Stromal cell of bone marrow (primary cell): ENCODE measurements at regions not wholly inside any gene's neighbourhood (a gene's known extent, or its start where the extent isn't known, plus 50 kb on each side); places are given as distances from the start of the nearest gene placed in this dataset.

Experiments
- DNase-seq: peaks from one replicate; pipeline ENCODE4 v3.0.0-alpha.2; 2012; ENCODE audit warnings: low read depth

- no peak for DNase-seq
Measured at GRCh38 chr12:65598688-65599087, 225.6 kb upstream of the HMGA2 start.

- DNase-seq, result no peak
Measured at GRCh38 chr12:65602253-65602609, 222.1 kb upstream of the HMGA2 start.

GRCh38 chr12:65602610-65603295, 221.5 kb upstream of the HMGA2 start:
- peak; percentile 97 for DNase-seq

GRCh38 chr12:65603438-65604351, 220.6 kb upstream of the HMGA2 start:
- DNase-seq, result peak; percentile 87

- DNase-seq, result no peak
Measured at GRCh38 chr12:65605019-65605418, 219.3 kb upstream of the HMGA2 start.

DNA sequence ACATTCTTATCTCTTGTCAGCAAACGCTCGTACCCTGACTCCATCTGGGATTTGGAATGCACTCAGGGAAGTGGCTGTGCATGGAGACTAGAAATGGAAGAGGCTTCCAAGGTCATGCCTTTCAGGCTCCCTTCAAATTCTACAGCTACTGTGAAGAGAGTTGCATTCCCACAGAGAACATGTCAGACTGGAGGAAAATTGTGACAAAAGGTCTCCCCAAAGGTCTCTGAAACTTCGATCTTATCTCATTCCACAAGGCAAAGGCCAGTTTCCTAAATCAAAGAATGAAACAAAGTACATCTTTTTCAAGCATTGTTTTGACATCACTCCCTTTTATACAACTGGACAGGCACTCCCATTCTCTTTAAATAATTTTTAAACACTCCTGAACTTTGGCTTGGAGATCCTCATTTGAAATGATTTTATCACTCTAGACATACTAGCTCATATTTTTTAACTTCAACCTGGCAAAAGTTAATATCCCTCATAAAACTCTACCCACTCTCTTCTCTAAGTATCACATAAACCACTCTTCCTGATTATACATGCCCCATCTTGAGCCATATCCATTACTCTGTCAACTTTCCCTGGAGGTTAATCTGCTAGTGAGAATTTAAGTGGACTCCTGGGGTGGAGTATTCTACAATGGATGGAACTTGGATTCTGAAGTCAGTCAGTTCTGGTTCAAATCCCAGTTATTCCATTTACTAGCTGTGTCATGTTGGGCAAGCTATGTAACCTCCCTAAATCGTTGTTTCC, 218.1 kb upstream of the HMGA2 start:
- no peak for DNase-seq

GRCh38 chr12:65607401-65607841, 216.9 kb upstream of the HMGA2 start:
- no peak for DNase-seq

GRCh38 chr12:65608319-65608916, 215.9 kb upstream of the HMGA2 start:
- DNase-seq, result no peak

GRCh38 chr12:65609359-65609771, 214.9 kb upstream of the HMGA2 start:
- DNase-seq, result peak; percentile 91

GRCh38 chr12:65611396-65611795, 212.9 kb upstream of the HMGA2 start:
- no peak for DNase-seq

- peak; percentile 40 for DNase-seq
Measured at GRCh38 chr12:65612440-65612839, 211.8 kb upstream of the HMGA2 start.

GRCh38 chr12:65613692-65614091, 210.6 kb upstream of the HMGA2 start:
- DNase-seq, result no peak

- no peak for DNase-seq
Measured at GRCh38 chr12:65614259-65614889, 209.9 kb upstream of the HMGA2 start.

GRCh38 chr12:65615118-65615517, 209.2 kb upstream of the HMGA2 start:
- DNase-seq, result peak; percentile 99

GRCh38 chr12:65616022-65616421, 208.3 kb upstream of the HMGA2 start:
- DNase-seq, result no peak

DNA sequence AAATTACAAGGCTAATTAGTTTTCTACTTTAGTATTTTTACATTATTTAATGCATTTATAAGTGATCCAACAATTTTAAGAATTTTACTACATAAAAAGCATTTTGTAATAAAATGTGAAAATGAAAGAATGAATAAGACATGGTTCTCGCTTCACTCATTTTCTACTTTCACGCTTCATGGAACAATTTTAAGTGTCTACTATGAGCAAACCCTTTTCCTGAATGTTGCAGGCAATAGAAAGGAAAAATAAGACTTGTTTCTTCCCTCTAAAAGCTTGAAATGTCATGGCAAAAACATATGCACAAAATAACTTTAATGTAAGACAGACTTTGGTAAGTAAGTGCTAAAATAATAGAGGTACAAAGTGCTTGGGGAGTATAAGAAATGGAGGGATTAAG, 205.7 kb upstream of the HMGA2 start:
- DNase-seq, result no peak

DNA sequence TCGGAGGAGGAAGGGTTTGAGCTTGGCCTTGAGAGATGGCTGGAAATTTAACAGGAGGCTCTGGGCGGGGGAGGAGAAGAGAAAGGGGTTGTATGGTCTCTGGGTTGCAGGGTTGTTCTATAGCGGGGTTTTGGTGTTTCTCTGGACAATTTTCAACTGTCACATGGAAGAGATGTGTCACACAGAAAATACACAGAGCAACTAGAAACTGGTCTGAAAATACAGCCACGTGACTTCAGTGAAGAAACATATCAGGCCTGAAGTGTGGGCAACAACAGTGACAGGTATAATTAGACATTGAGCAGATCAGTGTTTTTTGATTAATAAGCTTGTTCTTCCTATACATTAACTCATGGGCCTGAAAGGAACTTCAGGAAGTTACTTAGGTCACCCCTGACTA, 205.3 kb upstream of the HMGA2 start:
- DNase-seq, result no peak

- no peak for DNase-seq
Measured at GRCh38 chr12:65620046-65620445, 204.2 kb upstream of the HMGA2 start.

DNA sequence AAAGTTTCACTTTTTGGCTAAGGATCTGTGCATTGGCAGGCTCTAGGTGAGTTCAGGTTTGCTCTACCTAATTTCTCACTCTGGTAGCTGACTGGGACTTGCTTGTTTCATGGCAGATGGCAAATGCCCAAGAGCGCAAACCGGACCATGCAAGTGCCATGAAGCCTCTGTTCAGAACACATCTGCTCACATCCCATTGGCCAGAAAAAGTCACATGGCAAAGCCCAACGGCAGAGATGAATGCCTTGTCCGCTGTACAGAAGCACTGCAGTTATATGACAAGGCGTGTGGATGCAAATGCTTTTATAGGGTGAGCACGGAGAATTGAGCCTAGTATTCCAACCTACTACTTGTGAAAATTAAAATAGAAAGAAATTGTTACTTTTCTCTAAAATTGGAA, 202.2 kb upstream of the HMGA2 start:
- no peak for DNase-seq

DNA sequence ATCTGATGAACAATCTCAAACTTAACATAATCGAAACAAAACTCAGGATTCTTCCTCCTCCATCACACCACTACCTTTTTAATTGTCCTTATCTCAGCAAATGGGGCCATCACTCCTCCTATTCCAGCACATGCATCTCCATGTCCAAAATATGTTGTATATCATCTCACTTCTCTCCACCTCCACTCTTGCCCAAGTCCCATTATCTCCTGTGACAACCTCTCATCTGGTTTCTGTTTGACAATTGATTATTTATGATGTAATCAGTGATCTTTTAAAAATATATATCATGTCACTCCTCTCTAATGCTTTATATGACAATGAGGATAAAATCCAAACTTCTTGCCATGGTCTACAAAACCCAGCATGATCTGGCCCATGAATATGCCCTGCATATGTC, 200.8 kb upstream of the HMGA2 start:
- DNase-seq, result no peak

DNA sequence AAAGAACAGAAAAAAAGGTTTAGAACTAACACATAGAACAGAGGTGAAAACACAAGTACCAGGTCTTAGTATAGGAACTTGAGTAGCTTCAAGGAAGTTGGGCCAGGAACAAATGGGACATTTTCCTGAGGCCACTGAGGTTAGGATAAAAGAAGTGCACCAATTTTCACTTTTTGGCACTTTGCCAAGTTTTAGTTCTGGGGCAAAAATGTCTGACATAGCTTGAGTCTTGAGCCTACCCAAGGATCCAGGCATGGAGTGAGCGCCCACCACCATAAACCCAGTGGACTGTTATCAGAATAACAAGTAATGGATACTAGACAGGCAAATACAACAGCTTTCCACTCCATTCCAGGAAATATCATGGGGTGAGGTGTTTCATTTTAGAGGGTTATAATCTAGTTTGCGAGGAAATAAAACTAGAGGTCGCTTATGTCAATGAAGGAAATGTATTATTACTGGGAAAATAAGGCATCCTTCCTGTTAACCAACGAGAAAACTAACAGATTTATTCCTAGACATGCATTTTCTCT, 199.7 kb upstream of the HMGA2 start:
- no peak for DNase-seq
